Epithelial cell of prostate (primary cell): ENCODE measurements at regions not wholly inside any gene's neighbourhood (a gene's known extent, or its start where the extent isn't known, plus 50 kb on each side); places are given as distances from the start of the nearest gene placed in this dataset.

Experiments
- DNase-seq: peaks from one replicate; pipeline ENCODE4 v3.0.0-alpha.2; 2011; ENCODE audit warnings: low read depth, low spot score
- H3K27ac ChIP-seq: fragments of 450-650 bp; 2 replicates; pipeline ENCODE4 v1.5.1; 2017; ENCODE audit warnings: mild to moderate bottlenecking

GRCh38 chr22:27573280-27574001 is 228.1 kb downstream of the MN1 start:
- no peak for DNase-seq
- no peak overlapping the region for H3K27ac ChIP-seq

- no peak overlapping the region for H3K27ac ChIP-seq
- no peak for DNase-seq
Measured at GRCh38 chr22:27574002-27574366, 227.6 kb downstream of the MN1 start.

- no peak overlapping the region for H3K27ac ChIP-seq
- DNase-seq: no peak
Measured at GRCh38 chr22:27574651-27575050, 226.9 kb downstream of the MN1 start.

- DNase-seq: no peak
Measured at GRCh38 chr22:27575348-27575747, 226.2 kb downstream of the MN1 start.

GRCh38 chr22:27576413-27576812 is 225.1 kb downstream of the MN1 start:
- no peak overlapping the region for H3K27ac ChIP-seq
- no peak for DNase-seq

More at GRCh38 chr22:27575348-27575747, 226.2 kb downstream of the MN1 start:
- H3K27ac ChIP-seq: no peak overlapping the region

DNA sequence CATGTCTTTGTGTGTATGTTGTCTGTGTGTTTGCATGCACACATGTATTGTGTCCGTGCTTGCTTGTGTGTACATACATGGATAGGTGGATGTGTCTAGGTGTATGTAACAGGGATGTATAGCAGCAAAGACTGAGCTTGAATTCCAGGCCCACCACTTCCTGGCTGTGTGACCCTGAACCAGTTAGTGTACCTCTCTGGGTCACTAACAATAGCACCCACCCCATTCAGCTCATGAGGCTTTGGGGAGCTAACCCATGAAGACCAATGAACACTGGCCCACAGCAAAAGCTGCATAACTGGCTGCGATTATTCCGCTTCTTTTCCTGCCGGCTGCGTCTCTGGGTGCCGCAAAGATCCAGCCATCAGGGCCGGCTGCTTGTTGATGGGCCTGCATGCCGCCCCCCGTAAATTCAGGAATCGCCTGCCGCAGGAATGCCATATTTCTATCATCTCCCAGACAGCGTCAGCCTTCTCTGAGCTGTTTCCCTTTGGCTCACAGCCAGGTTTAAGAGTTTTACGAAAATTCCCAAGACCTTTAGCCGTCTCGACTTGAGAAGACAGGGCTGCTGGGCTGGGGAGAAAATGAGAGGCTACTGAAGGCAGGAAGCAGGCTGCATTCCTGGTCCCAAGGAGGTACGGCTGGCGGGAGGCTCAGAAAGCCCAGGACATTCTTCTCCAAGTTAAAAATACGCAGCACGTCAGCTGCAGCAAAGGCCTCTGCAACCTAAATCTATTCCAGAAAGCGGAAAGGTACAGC is 224.6 kb downstream of the MN1 start:
- H3K27ac ChIP-seq: no peak overlapping the region

GRCh38 chr22:27577574-27577969 is 224.0 kb downstream of the MN1 start:
- no peak for DNase-seq
- no peak overlapping the region for H3K27ac ChIP-seq

More for the DNA sequence above, 224.6 kb downstream of the MN1 start:
- no peak for DNase-seq

GRCh38 chr22:27578937-27579617 is 222.5 kb downstream of the MN1 start:
- H3K27ac ChIP-seq: no peak overlapping the region
- DNase-seq: no peak

DNA sequence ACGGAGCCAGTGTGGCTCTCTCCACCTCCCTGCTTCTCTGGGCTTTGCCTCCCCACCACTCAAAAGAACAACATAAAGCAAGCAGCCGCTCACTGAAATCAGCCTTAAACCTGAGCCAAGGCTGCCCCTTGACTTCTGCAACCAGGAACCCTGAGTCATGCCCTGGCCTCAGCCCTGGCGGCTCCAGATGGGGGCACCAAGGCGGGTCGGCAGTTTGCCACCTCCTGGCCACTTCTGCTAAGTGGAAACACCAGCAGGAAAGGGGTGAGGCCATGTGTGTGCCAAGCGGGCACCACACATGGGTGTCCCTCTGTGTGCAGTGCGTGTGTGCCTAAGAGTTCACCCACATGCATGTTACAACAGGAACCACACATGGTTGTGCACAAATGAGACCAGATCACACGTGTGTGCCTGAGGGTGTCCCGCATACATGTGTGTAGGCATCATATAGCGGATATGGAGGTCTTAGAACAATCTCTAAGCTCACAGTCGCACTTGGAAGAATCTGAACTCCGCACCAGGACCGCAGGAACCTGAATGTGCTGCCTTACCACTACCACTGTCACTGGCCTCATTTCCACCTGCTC is 221.2 kb downstream of the MN1 start:
- H3K27ac ChIP-seq: no peak overlapping the region
- DNase-seq: no peak

DNA sequence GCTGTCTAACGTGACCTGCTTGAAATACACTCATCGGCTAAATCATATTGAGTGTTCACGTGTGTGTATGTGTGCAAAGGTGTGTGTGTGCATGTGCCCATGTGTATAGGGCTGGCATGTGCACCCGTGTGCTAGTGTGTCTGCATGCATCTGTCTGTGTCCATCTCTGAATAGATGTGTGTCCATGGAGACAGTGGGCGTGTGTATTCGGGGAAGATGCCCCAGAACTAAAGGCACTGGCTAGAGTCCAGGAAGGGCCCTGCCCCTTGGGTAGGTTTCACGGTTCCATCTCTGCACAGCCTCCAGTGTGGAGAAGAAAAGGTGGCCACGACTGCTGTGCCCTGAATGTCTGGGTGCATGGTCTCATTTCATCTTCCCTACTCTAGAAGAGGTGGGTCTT is 220.3 kb downstream of the MN1 start:
- no peak overlapping the region for H3K27ac ChIP-seq
- no peak for DNase-seq

DNA sequence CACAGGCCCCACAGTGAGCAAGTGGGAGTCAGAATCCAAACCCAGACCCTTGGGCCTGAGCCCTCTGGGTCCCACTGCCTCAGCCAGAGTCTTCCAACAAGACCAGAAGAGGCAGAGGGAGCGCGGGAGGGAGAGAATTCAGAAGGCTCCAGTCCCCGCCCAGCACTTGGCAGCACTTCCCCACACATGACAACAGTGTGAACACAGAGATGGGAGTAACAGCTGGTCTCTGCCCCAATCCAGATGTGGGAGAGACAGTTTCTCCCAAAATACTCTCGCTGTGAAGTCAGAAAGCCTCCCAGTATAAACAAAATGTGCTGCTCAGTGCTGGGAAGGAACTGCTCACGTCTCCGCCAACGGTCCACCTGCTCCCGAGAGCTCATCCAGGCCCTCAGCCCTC is 219.9 kb downstream of the MN1 start:
- DNase-seq: no peak
- H3K27ac ChIP-seq: no peak overlapping the region

GRCh38 chr22:27583856-27584255 is 217.7 kb downstream of the MN1 start:
- no peak for DNase-seq
- no peak overlapping the region for H3K27ac ChIP-seq

GRCh38 chr22:27585141-27585540 is 216.4 kb downstream of the MN1 start:
- H3K27ac ChIP-seq: no peak overlapping the region
- DNase-seq: no peak

DNA sequence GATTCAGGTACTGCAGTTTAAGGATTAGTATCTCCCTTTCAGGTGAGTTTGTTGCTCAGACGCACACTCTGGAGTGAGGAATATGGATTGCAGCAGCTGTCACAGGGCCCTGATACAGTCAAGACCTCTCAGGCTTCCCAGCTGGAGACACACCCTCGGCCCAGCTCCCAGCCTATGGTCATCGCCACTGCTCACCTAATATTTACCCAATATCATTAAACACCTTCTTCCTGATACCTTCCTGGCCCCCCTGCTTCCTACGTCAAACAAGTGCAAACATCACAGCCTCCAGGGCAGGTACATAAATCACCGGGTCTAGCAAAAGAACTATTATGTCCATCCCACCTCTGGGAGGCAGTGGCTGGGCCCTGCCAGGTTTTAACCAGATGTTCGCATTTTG is 213.3 kb downstream of the MN1 start:
- peak; percentile 46 for DNase-seq
- H3K27ac ChIP-seq: no peak overlapping the region

DNA sequence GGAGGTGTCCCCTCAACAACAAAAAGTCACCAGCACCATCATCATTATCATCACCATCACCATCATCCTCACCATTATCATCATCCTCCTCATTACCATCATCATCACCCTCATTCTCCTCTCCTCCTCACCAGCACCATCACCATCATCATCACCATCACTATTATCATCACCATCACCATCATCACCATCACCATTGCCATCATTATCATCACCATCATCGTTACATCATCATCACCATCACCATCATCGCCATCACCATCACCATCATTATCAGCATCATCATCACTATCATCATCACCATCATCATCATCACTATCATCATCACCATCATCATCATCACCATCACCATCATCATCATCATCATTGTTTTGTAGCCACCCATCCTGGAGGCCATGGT is 212.6 kb downstream of the MN1 start:
- no peak for DNase-seq
- no peak overlapping the region for H3K27ac ChIP-seq

DNA sequence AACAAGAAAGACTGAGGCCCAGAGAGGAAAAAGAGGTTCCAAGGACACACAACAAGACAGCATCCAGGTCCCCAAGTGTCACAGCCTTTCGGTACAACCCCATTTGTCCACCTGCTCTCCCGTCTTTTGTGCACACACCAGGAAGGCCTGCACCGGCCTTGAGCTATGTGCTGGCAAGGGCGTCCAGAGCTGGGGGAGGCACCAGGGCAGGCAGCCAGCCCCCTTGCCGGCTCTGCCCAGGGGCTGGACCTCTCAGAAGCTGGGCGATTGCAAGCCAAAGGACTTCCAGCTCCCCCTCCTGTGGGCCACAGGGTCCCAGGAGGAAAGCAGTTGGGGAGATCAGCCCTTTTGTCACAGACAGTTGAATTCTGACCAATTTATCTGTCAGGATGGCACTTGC is 210.5 kb downstream of the MN1 start:
- H3K27ac ChIP-seq: no peak overlapping the region
- no peak for DNase-seq

DNA sequence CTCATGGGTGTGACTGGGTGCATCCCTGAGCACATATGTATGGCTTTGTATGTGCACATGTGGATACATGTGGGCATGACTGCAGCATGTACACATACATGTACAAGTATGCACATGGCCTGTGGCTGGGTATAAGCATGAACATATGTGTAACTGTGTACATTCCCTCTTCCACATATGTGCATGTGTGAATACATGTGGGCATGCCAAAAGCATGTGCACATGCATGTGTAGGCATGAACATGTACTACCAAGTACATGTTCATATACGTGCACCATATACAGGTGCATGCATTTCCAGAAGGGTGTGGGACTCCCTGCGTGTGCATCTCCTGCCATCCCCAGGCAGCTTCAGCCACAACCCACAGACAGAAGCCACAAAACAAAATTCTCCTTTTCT is 208.2 kb downstream of the MN1 start:
- no peak overlapping the region for H3K27ac ChIP-seq
- no peak for DNase-seq

GRCh38 chr22:27594020-27594419 is 207.5 kb downstream of the MN1 start:
- no peak overlapping the region for H3K27ac ChIP-seq
- DNase-seq: no peak

GRCh38 chr22:27594474-27595134 is 207.0 kb downstream of the MN1 start:
- no peak for DNase-seq
- no peak overlapping the region for H3K27ac ChIP-seq

GRCh38 chr22:27596133-27596870 is 205.3 kb downstream of the MN1 start:
- H3K27ac ChIP-seq: no peak overlapping the region
- DNase-seq: no peak
